Tibial artery (tissue), 4 donors: ENCODE measurements at regions not wholly inside any gene's neighbourhood (a gene's known extent, or its start where the extent isn't known, plus 50 kb on each side); places are given as distances from the start of the nearest gene placed in this dataset.

ENCODE experiments used
- DNase-seq, 2 donors: peaks; one replicate each; pipeline ENCODE4 v3.0.0-alpha.2; 2019
- H3K27ac ChIP-seq, 2 donors: fragments of 200-600 bp; sonication (generic) in 1 of 2; 1 replicate in 1 of 2; 2 replicates in 1 of 2; pipeline ENCODE4 v1.5.1; 2018 to 2019; ENCODE audit warnings: mild to moderate bottlenecking in 1 of 2
- H3K27me3 ChIP-seq, 2 donors: fragments of 200-600 bp; sonication (generic) in 1 of 2; one replicate each; pipeline versions ENCODE4 v1.5.1 to v1.6.0; 2016 to 2019
- H3K36me3 ChIP-seq, 3 donors: fragments of 200-600 bp; sonication (generic) in 2 of 3; one replicate each; pipeline ENCODE4 v1.5.1; 2016 to 2019; ENCODE audit warnings: mild to moderate bottlenecking in 2 of 3
- H3K4me1 ChIP-seq, 4 donors: fragments of 200-600 bp; sonication (generic) in 2 of 4; 1 replicate in 3 of 4; 2 replicates in 1 of 4; pipeline ENCODE4 v1.5.1; 2016 to 2019
- H3K4me3 ChIP-seq, 2 donors: fragments of 200-600 bp; sonication (generic) in 1 of 2; 1 replicate in 1 of 2; 2 replicates in 1 of 2; pipeline ENCODE4 v1.5.1; 2018 to 2019; ENCODE audit warnings: mild to moderate bottlenecking in 2 of 2
- H3K9me3 ChIP-seq, 3 donors: fragments of 200-600 bp; sonication (generic) in 1 of 3; one replicate each; pipeline ENCODE4 v1.5.1; 2016 to 2019
- CTCF ChIP-seq, 2 experiments: fragments of 200-600 bp in 1 of 2; fragments of 450-650 bp in 1 of 2; IDR thresholded peaks; one replicate each; pipeline ENCODE4 v1.5.1; 2017 to 2019; ENCODE audit warnings: antibody characterized with exemption in 2 of 2, mild to moderate bottlenecking in 1 of 2, moderate library complexity in 1 of 2
- intact Hi-C: fragments of 100-400 bp; cut with DNase I; formaldehyde crosslinking; loops from one replicate; pipeline ENCODE4 v1.15.0; 2023; ENCODE audit warnings: low total_unique reads

GRCh38 chr5:142396436-142397038 lies 71.7 kb upstream of the SPRY4 start:
- Histone ChIP-seq H3K27me3 (no peaks in the 10 kb centered on the region), H3K36me3 (no peaks in the 10 kb centered on the region), H3K27ac (no peak overlapping the region), H3K9me3 (no peaks in the 10 kb centered on the region), H3K4me1 (no peaks in the 10 kb centered on the region), H3K4me3 (no peak overlapping the region)
- no peak for TF ChIP-seq CTCF (IDR thresholded peaks at IDR 0.05)
- intact Hi-C loops: no loop called here
- DNase-seq: no peak

GRCh38 chr5:142395334-142395733 lies 70.5 kb upstream of the SPRY4 start:
- intact Hi-C loops: no loop called here
- Histone ChIP-seq H3K36me3 (no peaks in the 10 kb centered on the region), H3K4me1 (peaks cover 0 to 4% (median 2%) of the 10 kb centered on the region in 4 donors), H3K27ac (no peak overlapping the region), H3K9me3 (no peaks in the 10 kb centered on the region), H3K27me3 (no peaks in the 10 kb centered on the region), H3K4me3 (no peak overlapping the region)
- TF ChIP-seq CTCF (IDR thresholded peaks at IDR 0.05): no peak
- DNase-seq: peak in 1 of 2 donors; percentile 13

GRCh38 chr5:142391058-142391845 lies 66.4 kb upstream of the SPRY4 start:
- intact Hi-C loops: no loop called here
- H3K27ac ChIP-seq: no peak overlapping the region
- DNase-seq: no peak

GRCh38 chr5:142390334-142390733 lies 65.5 kb upstream of the SPRY4 start:
- Histone ChIP-seq H3K27ac (peak overlapping the region; percentile 22 to 37), H3K4me1 (peaks cover 0 to 15% (median 12%) of the 10 kb centered on the region in 4 donors), H3K4me3 (no peak overlapping the region), H3K36me3 (no peaks in the 10 kb centered on the region), H3K9me3 (no peaks in the 10 kb centered on the region), H3K27me3 (no peaks in the 10 kb centered on the region)
- DNase-seq: no peak
- TF ChIP-seq CTCF (IDR thresholded peaks at IDR 0.05): no peak
- intact Hi-C loops: no loop called here

More at GRCh38 chr5:142391058-142391845, 66.4 kb upstream of the SPRY4 start:
- TF ChIP-seq CTCF (IDR thresholded peaks at IDR 0.05): no peak
- no peaks in the 10 kb centered on the region for H3K27me3 ChIP-seq
- peaks cover 0 to 15% (median 12%) of the 10 kb centered on the region in 4 donors for H3K4me1 ChIP-seq
- no peaks in the 10 kb centered on the region for H3K9me3 ChIP-seq
- no peak overlapping the region for H3K4me3 ChIP-seq
- H3K36me3 ChIP-seq: no peaks in the 10 kb centered on the region

GRCh38 chr5:142388696-142389095 lies 63.9 kb upstream of the SPRY4 start:
- Histone ChIP-seq H3K4me1 (peaks cover 0 to 15% (median 12%) of the 10 kb centered on the region in 4 donors), H3K9me3 (no peaks in the 10 kb centered on the region), H3K4me3 (no peak overlapping the region), H3K36me3 (no peaks in the 10 kb centered on the region), H3K27ac (no peak overlapping the region), H3K27me3 (no peaks in the 10 kb centered on the region)
- DNase-seq: no peak
- no peak for TF ChIP-seq CTCF (IDR thresholded peaks at IDR 0.05)
- intact Hi-C loops: no loop called here
